NCI-H526 (cell line): ENCODE measurements at regions not wholly inside any gene's neighbourhood (a gene's known extent, or its start where the extent isn't known, plus 50 kb on each side); places are given as distances from the start of the nearest gene placed in this dataset.
"Not testable (repeated sequence)": the region's sequence is repeated elsewhere in the genome, so short reads cannot be mapped to it uniquely, and the experiment has no call there.

ENCODE experiments used
- DNase-seq, 2 experiments: peaks; one replicate each; lab custom pipeline; 2025; lab: John Stamatoyannopoulos, UW

GRCh38 chr14:61602003-61602732 is 93.1 kb upstream of the HIF1A start:
- peak; percentile 72 to 74 for DNase-seq

GRCh38 chr14:61602733-61603077 is 92.6 kb upstream of the HIF1A start:
- peak; percentile 84 to 87 for DNase-seq

- no peak for DNase-seq
Observed at GRCh38 chr14:61603736-61604135, 91.6 kb upstream of the HIF1A start.

- DNase-seq: no peak
Observed at GRCh38 chr14:61607570-61608244, 87.6 kb upstream of the HIF1A start.

GRCh38 chr14:61608245-61609165 is 86.8 kb upstream of the HIF1A start:
- peak; percentile 69 to 81 for DNase-seq

- no peak for DNase-seq
Observed at GRCh38 chr14:61609191-61609843, 86.0 kb upstream of the HIF1A start.

GRCh38 chr14:61609884-61610283 is 85.4 kb upstream of the HIF1A start:
- no peak for DNase-seq

GRCh38 chr14:61610900-61611299 is 84.4 kb upstream of the HIF1A start:
- no peak for DNase-seq

GRCh38 chr14:61611880-61612630 is 83.3 kb upstream of the HIF1A start:
- DNase-seq: peak; percentile 28 to 51

GRCh38 chr14:61613006-61613405 is 82.3 kb upstream of the HIF1A start:
- not testable (repeated sequence) for DNase-seq

GRCh38 chr14:61614693-61615092 is 80.6 kb upstream of the HIF1A start:
- no peak for DNase-seq

GRCh38 chr14:61615743-61616523 is 79.4 kb upstream of the HIF1A start:
- no peak for DNase-seq

GRCh38 chr14:61616524-61617185 is 78.7 kb upstream of the HIF1A start:
- no peak for DNase-seq

GRCh38 chr14:61618448-61618847 is 76.9 kb upstream of the HIF1A start:
- DNase-seq: no peak

GRCh38 chr14:61619494-61619893 is 75.8 kb upstream of the HIF1A start:
- DNase-seq: no peak

- DNase-seq: no peak
Observed at GRCh38 chr14:61620130-61620946, 75.0 kb upstream of the HIF1A start.

GRCh38 chr14:61621444-61621843 is 73.9 kb upstream of the HIF1A start:
- DNase-seq: no peak

GRCh38 chr14:61622051-61622450 is 73.3 kb upstream of the HIF1A start:
- no peak for DNase-seq

GRCh38 chr14:61623927-61624326 is 71.4 kb upstream of the HIF1A start:
- no peak for DNase-seq
